Activated naive CD8-positive, alpha-beta T cell treated with anti-CD3 and anti-CD28 coated beads, Interleukin-2, amount 50 U/mL, for 16 hours (primary cell): ENCODE measurements at regions not wholly inside any gene's neighbourhood (a gene's known extent, or its start where the extent isn't known, plus 50 kb on each side); places are given as distances from the start of the nearest gene placed in this dataset.

ENCODE experiments used
- DNase-seq: peaks from one replicate; pipeline ENCODE4 v3.0.0-alpha.2; 2020; ENCODE audit warnings: low read depth, low spot score

- no peak for DNase-seq
These were observed 172.5 kb upstream of the PRNP start for GRCh38 chr20:4513720-4514119.

GRCh38 chr20:4512891-4513550 is 173.2 kb upstream of the PRNP start:
- DNase-seq, result no peak

- DNase-seq, result no peak
These were observed 174.5 kb upstream of the PRNP start for GRCh38 chr20:4511776-4512175.

- DNase-seq, result no peak
These were observed 176.3 kb upstream of the PRNP start for GRCh38 chr20:4509825-4510522.

- no peak for DNase-seq
These were observed 177.5 kb upstream of the PRNP start for GRCh38 chr20:4508773-4509172.

GRCh38 chr20:4507288-4507719 is 179.0 kb upstream of the PRNP start:
- DNase-seq, result no peak

- DNase-seq, result no peak
These were observed 181.4 kb upstream of the PRNP start for GRCh38 chr20:4504814-4505213.

- no peak for DNase-seq
These were observed 183.5 kb upstream of the PRNP start for GRCh38 chr20:4502756-4503155.

- DNase-seq, result no peak
These were observed 192.9 kb upstream of the PRNP start for GRCh38 chr20:4493386-4493785.

GRCh38 chr20:4491643-4492042 is 194.6 kb upstream of the PRNP start:
- no peak for DNase-seq

GRCh38 chr20:4490606-4491280 is 195.5 kb upstream of the PRNP start:
- DNase-seq, result no peak

GRCh38 chr20:4490045-4490444 is 196.2 kb upstream of the PRNP start:
- no peak for DNase-seq

GRCh38 chr20:4488407-4489339 is 197.6 kb upstream of the PRNP start:
- DNase-seq, result no peak

- DNase-seq, result no peak
These were observed 201.8 kb upstream of the PRNP start for GRCh38 chr20:4484379-4484997.

GRCh38 chr20:4483961-4484360 is 202.3 kb upstream of the PRNP start:
- DNase-seq, result no peak

- no peak for DNase-seq
These were observed 202.8 kb upstream of the PRNP start for GRCh38 chr20:4483486-4483885.

GRCh38 chr20:4480104-4480503 is 206.2 kb upstream of the PRNP start:
- DNase-seq, result no peak

- no peak for DNase-seq
These were observed 209.3 kb upstream of the PRNP start for GRCh38 chr20:4476903-4477500.

GRCh38 chr20:4472906-4473305 is 213.3 kb upstream of the PRNP start:
- DNase-seq, result no peak

- no peak for DNase-seq
These were observed 215.0 kb upstream of the PRNP start for GRCh38 chr20:4471221-4471620.

- no peak for DNase-seq
These were observed 215.9 kb upstream of the PRNP start for GRCh38 chr20:4470375-4470774.
